Stimulated activated CD8-positive, alpha-beta memory T cell treated with anti-CD3 and anti-CD28 coated beads, Interleukin-2, amount 100 ng/mL, for 48 hours (primary cell): ENCODE measurements at regions not wholly inside any gene's neighbourhood (a gene's known extent, or its start where the extent isn't known, plus 50 kb on each side); places are given as distances from the start of the nearest gene placed in this dataset.

Experiments
- DNase-seq, 2 donors: peaks; one replicate each; pipeline ENCODE4 v3.0.0-alpha.2; 2020; ENCODE audit warnings: low read depth in 2 of 2

DNA sequence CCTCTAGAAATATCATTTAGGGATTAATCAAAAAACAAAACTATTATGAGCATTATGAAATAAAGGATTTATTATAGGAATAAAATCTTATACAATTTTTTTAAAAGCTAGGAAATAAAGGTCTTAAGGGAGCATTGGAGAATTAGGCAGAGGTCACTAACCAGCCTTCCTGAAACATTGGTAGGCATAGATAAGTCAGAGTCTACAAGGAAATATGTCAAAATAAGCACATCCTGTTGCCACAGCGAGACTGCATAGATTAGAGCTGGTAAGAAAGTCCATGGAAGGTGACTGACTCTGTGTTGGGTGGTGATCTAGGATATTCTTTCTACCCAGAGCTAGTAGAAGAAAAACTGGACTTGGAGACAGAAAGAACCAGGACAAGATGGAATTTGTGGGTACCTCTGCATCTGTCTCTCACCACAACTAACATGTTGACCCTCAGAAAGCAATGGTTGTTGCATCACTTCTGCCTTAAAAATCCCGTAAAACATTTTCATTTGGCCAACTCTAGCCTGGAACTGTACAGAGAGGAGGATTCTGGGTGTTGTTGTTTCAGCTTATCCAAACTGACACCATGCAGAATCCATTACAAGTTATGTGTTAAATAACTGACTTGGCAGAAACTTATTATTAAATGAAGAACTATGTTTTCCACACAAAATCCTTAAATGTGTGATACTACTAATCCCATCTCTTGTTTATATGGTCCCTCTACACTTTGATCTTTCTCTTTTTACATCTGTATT, 77.1 kb downstream of the FBXO5 start:
- no peak for DNase-seq

DNA sequence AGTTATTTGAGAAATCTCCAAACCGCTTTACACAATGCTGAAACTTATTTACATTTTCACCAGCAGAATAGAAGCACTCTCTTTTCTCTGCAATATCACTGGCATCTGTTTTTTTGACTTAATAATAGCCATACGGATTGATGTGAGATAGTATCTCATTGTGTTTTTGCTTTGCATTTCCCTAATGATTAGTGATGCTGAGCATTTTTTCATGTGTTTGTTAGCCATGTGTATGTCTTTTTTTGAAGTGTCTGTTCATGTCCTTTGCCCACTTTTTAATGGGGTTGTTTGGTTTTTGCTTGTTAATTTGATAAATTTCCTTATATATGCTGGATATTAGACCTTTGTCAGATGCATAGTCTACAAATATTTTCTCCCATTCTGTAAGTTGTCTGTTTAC, 73.6 kb downstream of the FBXO5 start:
- DNase-seq = no peak

DNA sequence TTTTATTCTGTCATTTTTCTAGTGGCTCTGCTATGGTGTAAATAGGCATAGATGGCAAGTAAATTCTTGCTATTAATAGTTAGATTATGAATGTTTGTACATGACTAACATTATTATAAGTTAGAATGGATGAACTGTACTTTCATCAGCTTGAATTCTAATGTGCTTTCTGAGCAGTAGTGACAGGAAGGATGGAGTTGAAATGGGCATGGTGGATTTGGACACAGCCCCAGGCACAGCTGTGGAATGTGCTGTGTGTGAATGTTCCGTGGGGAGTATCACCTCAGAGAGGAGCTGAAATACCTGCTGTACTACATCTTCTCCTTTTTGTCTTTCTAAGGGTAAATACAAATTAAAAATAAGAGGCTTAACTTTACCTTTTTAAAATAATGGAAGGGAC, 66.8 kb downstream of the FBXO5 start:
- no peak for DNase-seq

DNA sequence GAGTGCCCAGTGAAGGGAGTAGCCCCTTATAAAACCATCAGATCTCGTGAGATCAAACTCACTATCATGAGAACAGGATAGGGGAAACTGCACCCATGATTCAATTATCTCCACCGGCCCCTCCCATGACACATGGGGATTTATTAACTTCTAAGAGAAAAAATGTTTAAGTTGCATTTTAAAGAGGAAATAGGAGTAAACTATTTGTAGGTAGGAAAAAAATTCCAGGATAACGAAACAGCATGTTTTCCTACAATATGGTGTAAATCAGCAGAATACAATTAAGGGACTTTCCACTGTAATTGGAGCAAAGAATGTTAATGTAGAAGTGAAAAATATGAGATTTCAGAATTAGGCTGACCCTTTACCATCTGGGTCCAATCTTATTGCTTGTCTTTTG, 63.9 kb downstream of the FBXO5 start:
- DNase-seq = no peak

DNA sequence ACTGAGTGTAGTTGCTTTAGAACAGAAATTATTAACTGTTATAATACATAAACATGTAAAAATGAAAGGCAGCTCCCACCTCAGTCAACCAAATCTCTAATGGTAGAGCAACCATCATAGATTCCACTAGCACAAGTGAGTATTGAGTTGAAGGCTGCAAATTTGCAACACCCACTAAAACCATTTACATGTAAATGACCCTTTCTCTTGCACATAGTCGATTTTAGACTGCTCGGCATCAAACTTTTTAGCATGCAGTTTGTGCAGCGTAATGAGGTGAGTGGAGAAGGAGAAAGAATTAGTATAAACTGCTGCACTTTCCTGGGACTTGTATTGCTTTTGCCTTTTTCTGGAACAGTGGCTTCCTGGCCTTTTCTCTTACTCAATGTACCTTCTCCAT, 62.8 kb downstream of the FBXO5 start:
- no peak for DNase-seq
